HG02642 (cell line): ENCODE measurements at regions not wholly inside any gene's neighbourhood (a gene's known extent, or its start where the extent isn't known, plus 50 kb on each side); places are given as distances from the start of the nearest gene placed in this dataset.
"Not testable (repeated sequence)": the region's sequence is repeated elsewhere in the genome, so short reads cannot be mapped to it uniquely, and the experiment has no call there.

Experiments used
- ATAC-seq: cut with Tn5 transposase; IDR thresholded peaks from one replicate; pipeline ENCODE4 v1.9.1; 2021; ENCODE audit warnings: mild to moderate bottlenecking; ENCODE audit not compliant: unreplicated experiment, poor library complexity

- no peak for ATAC-seq
Observed at GRCh38 chr4:189600718-189601435, 339.8 kb upstream of the FRG1 start.

- ATAC-seq, result not testable (repeated sequence)
Observed at GRCh38 chr4:189602827-189603226, 337.8 kb upstream of the FRG1 start.

DNA sequence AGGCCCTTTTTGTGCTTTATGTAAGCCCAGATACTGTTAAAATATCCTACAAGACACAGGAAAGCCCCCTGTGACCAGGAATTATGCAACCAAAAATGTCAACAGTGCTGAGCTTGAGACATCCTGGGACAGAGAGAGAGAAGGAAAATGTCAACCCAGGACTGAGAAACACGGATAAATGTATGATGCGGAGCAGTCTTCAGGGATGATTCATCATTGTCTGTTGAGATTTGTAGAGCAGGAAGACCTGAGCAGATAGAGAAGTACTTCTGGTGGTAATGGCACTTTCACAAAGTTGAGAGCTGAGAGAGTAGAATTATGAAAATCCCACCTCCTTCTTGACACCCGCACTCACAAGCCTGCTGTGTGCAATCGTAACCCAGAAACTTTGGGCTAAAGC, 330.1 kb upstream of the FRG1 start:
- not testable (repeated sequence) for ATAC-seq

DNA sequence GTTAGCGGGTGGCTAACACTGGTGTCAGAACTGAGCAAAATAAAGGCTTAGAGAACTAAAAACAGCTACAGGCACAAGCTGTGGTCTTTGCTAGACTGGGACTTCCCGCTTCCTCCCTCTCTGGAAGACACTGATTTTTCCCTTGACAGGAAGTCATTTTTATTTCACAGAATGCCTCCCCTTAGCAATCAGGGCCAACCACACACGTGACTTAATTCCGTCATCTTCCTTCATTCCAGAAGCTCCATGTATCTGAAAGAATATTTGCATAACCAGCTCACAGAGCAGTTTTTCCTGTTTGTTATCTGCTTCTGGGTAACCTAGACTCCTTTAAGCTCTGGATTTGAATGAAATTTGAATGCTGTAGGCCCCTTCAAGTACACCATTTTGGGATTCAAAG, 327.5 kb upstream of the FRG1 start:
- ATAC-seq, result no peak

- ATAC-seq, result no peak
Observed at GRCh38 chr4:189615217-189615663, 325.4 kb upstream of the FRG1 start.

- ATAC-seq, result not testable (repeated sequence)
Observed at GRCh38 chr4:189617741-189618140, 322.9 kb upstream of the FRG1 start.

GRCh38 chr4:189619441-189620250, 321.0 kb upstream of the FRG1 start:
- ATAC-seq, result not testable (repeated sequence)

GRCh38 chr4:189622574-189622973, 318.1 kb upstream of the FRG1 start:
- ATAC-seq, result peak; percentile 53

DNA sequence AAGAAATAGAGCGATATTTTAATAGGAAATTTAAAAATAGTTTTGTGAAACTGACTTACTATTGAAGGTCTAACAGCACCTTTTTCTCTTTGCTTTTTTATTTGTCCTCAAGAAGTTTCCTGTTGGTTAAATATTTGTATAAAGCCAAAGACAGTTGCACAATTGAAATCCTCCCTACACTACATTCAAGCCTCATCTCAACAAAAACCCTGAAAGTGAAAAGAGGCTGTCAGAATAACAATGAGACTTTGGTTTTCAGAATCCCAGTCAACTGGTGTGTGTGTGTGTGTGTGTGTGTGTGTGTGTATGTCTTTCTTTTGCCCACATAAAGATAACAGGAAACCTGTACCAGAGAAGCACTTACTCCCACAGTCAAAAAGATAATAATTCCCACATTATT, 313.6 kb upstream of the FRG1 start:
- not testable (repeated sequence) for ATAC-seq

- ATAC-seq, result not testable (repeated sequence)
Observed at GRCh38 chr4:189629733-189630132, 310.9 kb upstream of the FRG1 start.

DNA sequence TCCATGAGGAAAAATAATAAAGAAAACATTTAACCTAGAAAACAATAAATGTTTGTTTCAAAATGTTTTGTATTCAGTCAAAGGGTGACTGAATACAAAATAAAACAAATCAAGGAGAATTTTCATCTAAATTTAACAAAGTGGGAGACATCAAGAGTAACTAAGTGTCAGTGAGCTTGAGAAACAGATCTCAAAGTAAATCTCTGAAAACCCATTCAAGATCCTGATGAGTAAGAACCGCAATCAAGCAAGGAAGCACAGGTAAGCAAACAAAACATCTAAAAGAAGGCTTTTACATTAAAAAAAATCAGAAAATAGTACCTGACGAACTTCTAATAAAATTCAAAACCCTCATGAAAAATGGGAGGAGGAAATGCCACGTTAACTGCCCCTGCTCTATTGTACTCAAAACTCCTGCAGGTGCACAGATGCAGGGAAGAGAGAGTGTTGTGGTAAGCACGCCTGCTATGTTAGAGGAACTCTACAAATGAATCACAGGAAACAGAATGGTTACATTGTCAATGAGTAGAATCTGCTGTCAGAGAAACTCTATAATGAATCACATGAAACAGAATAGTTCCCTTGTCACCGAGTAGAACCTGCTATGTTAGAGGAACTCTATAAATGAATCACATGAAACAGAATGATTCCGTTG, 309.6 kb upstream of the FRG1 start:
- ATAC-seq, result peak; percentile 89

- ATAC-seq, result not testable (repeated sequence)
Observed at GRCh38 chr4:189631568-189631916, 309.1 kb upstream of the FRG1 start.

DNA sequence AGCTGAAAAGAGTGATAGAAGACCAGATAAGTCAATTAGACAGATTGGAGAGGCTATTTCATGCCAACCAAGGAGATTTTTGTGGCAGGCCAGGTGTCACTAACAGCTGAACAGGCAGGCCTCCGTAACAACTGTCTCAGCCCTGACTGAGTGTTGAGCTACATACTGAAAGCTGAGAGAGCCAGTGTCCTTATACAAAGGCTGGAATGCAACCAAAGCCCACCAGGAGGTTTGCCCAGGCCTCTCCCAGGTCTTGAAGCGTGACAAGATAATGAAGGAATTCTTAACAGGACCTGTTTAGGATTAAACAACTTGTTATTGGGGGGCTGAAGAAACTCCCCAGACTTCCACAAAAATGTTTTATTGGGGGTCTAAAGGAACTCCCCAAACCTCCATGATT, 290.2 kb upstream of the FRG1 start:
- not testable (repeated sequence) for ATAC-seq

GRCh38 chr4:189653130-189653653, 287.5 kb upstream of the FRG1 start:
- not testable (repeated sequence) for ATAC-seq

DNA sequence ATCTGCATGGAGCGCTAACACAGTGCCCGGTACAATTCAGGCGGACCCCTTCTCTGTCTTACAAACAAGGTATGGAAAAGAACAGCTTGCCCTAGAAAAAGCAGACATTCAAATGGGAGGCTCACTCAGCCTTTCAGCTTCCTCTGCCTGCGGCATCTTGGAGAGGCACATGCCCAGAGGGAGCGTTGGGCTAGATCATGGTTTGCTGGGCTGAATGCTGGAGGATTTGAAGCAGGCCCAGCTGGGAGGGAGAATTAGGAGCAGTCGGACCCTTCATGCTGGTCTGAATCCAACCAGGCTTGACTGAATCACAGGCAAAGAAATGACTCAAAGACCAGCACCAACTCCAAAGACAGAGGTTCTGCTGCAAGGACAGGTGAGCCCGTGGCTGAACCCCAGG, 286.7 kb upstream of the FRG1 start:
- not testable (repeated sequence) for ATAC-seq

DNA sequence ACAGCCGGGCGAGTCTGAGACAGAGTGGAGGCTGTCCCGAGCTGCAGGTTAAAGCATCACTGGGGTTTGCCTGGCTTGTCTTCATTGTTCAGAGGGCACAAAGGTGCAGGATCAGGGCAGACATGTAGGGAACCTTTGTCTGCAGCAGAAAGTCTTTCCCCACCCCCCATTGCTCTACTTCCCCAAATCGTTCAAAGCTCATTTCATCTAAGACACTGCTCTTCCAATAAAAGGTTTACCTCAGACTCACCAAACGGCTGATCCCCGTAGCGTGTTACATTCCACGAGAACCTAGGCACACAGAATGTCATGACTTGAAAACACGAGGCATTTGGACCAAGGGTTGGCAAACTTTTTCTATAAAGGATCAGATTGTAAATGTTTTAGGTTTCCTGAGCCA, 286.3 kb upstream of the FRG1 start:
- ATAC-seq, result not testable (repeated sequence)

DNA sequence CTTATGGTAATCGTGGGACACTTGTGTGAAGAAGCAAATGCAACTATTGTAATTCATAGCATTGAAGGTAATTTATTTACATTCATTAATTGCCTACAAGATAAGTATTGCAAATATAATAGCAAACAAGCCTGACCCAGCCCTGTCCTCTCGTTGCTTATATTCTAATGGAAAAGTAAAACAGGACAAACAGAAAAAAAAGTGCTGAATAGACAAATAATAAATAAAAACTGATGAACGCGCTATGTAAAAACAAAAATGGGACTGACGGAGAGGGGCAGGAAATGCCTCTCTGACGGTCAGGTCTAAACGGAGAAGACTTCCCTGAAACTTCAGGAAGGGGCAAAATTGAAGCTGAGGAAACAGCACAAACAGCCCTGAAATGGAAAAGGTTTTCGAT, 284.9 kb upstream of the FRG1 start:
- not testable (repeated sequence) for ATAC-seq

DNA sequence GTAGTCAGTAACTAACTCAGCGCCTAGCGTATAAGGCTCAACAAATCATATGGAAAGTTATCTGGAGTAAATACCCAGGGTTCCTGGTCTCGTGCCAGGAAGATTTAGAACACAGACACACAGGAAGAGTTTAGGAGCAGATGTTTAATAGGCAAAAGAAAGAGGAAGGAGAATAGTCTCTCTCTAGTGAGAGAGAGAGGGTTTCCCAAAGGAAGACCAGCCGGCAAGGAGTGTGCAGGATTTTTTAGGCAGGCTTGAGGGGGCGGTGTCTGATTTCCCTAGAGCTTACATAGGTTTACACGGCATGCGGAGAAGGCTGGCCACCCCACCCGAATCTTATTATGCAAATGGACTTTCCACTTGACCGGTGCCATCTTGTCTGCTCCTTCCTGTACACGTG, 284.0 kb upstream of the FRG1 start:
- ATAC-seq, result no peak

DNA sequence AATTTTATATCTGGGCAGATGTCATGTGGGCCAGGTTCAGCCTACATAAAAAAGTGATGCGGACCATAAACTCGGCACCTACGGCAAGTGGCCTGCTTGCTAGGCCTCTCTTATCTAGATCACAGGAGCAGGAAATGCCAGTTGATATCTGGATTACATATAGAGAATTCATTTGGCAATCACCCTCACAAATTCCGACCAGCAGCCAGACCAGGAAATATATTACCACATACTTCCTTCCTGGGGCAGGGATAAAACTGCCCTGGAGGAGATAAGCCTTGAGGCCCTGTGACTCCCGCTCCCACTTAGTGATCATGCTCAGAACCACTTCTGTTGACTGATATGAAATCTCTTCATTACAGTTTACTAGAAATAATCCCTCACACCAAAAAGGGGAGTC, 282.4 kb upstream of the FRG1 start:
- ATAC-seq, result not testable (repeated sequence)

GRCh38 chr4:189658831-189659230, 281.8 kb upstream of the FRG1 start:
- ATAC-seq, result not testable (repeated sequence)

- no peak for ATAC-seq
Observed at GRCh38 chr4:189659287-189659686, 281.4 kb upstream of the FRG1 start.
